OCI-LY1 (cell line): ENCODE measurements at regions not wholly inside any gene's neighbourhood (a gene's known extent, or its start where the extent isn't known, plus 50 kb on each side); places are given as distances from the start of the nearest gene placed in this dataset.

Source experiments
- H2AFZ ChIP-seq: fragments of 200-600 bp; sonication (generic), shearing (Covaris generic); 2 replicates; pipeline ENCODE4 v1.6.0; 2014; ENCODE audit warnings: antibody characterized with exemption, mild to moderate bottlenecking, low read length
- H3F3A ChIP-seq: fragments of 200-600 bp; sonication (generic), shearing (Covaris generic); 2 replicates; pipeline ENCODE4 v1.6.0; 2014; ENCODE audit warnings: mild to moderate bottlenecking, antibody characterized with exemption, low read length, moderate library complexity; ENCODE audit not compliant: insufficient read depth
- H3K27ac ChIP-seq: fragments of 200-600 bp; sonication (generic); 2 replicates; pipeline ENCODE4 v1.5.1; 2014; ENCODE audit warnings: low read length, mixed run types, mild to moderate bottlenecking, low read depth; ENCODE audit not compliant: poor library complexity, severe bottlenecking
- H3K27me3 ChIP-seq: fragments of 200-600 bp; sonication (generic); 2 replicates; pipeline ENCODE4 v1.6.0; 2014; ENCODE audit warnings: antibody characterized with exemption, mild to moderate bottlenecking, low read length, moderate library complexity; ENCODE audit not compliant: insufficient read depth
- H3K36me3 ChIP-seq: fragments of 200-600 bp; sonication (generic); 2 replicates; pipeline ENCODE4 v1.6.1; 2014; ENCODE audit warnings: mild to moderate bottlenecking, antibody characterized with exemption, low read length, moderate library complexity, mixed read lengths; ENCODE audit not compliant: insufficient read depth
- H3K4me1 ChIP-seq: fragments of 200-600 bp; sonication (generic); 2 replicates; pipeline ENCODE4 v1.5.1; 2014; ENCODE audit warnings: mild to moderate bottlenecking, low read length, moderate library complexity; ENCODE audit not compliant: insufficient read depth, severe bottlenecking
- H3K4me2 ChIP-seq: fragments of 200-600 bp; sonication (generic), shearing (Covaris generic); 2 replicates; pipeline ENCODE4 v1.6.1; 2014; ENCODE audit warnings: low read length
- H3K4me3 ChIP-seq: fragments of 200-600 bp; sonication (generic); 2 replicates; pipeline ENCODE4 v1.5.1; 2014; ENCODE audit warnings: low read length, low read depth, mild to moderate bottlenecking, mixed read lengths; ENCODE audit not compliant: poor library complexity, severe bottlenecking
- H3K79me2 ChIP-seq: fragments of 200-600 bp; shearing (Covaris generic); 2 replicates; pipeline ENCODE4 v1.6.1; 2016; ENCODE audit warnings: mixed run types, low read length, mixed read lengths; ENCODE audit not compliant: insufficient read depth
- H3K9ac ChIP-seq: fragments of 200-600 bp; sonication (generic), shearing (Covaris generic); 2 replicates; pipeline ENCODE4 v1.6.1; 2014; ENCODE audit warnings: mild to moderate bottlenecking, low read length, mixed read lengths
- H3K9me2 ChIP-seq: fragments of 200-600 bp; sonication (generic), shearing (Covaris generic); 2 replicates; pipeline ENCODE4 v1.6.1; 2014; ENCODE audit warnings: low read depth, mild to moderate bottlenecking, low read length, mixed read lengths
- H3K9me3 ChIP-seq: fragments of 200-600 bp; shearing (Covaris generic); 2 replicates; pipeline ENCODE4 v1.6.1; 2014; ENCODE audit warnings: low read length, mixed read lengths
- H4K20me1 ChIP-seq: fragments of 200-600 bp; sonication (generic), shearing (Covaris generic); 2 replicates; pipeline ENCODE4 v1.6.0; 2016; ENCODE audit warnings: mild to moderate bottlenecking, low read length; ENCODE audit not compliant: insufficient read depth
- EZH2 ChIP-seq: fragments of 200-600 bp; sonication (generic), shearing (Covaris generic); IDR thresholded peaks from 2 replicates; pipeline ENCODE4 v1.8.0; 2017; ENCODE audit warnings: borderline replicate concordance, mixed run types, mild to moderate bottlenecking, antibody characterized with exemption, low read length, moderate library complexity, mixed read lengths
- TF ChIP-seq, protein P1 (sequence below): fragments of 200-600 bp; sonication (generic), shearing (Covaris generic); IDR thresholded peaks from 2 replicates; pipeline ENCODE4 v1.5.1; 2017; ENCODE audit warnings: mild to moderate bottlenecking, antibody characterized with exemption, low read length, moderate library complexity, mixed read lengths

DNA sequence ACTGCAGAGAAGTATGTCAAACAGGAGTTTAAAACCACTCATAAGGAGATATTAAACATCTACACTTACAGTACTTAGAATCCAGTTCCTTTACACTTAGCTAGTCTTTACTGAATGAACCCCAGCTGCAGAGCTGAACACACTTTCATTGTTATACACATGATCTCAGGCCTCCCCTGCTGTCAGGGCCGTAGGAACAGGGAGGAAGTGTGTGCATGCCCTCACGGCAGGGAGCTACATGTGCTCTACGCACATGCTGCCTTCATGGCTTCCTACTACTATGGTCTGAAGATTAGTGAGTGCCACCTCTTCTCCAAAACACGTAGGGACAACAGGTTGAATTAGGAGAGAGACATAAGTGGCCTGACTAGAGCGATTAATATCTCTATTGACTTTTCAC, 191.5 kb downstream of the SIPA1L2 start:
- no peaks in the 10 kb centered on the region for H3K9me3 ChIP-seq
- H2AFZ ChIP-seq: no peak overlapping the region
- no peaks in the 10 kb centered on the region for H3K4me1 ChIP-seq
- no peak overlapping the region for H3K9ac ChIP-seq
- H3K9me2 ChIP-seq: no peaks in the 10 kb centered on the region
- H3K4me3 ChIP-seq: no peak overlapping the region
- no peak overlapping the region for H3K27ac ChIP-seq
- H3K4me2 ChIP-seq: no peak overlapping the region
- H3F3A ChIP-seq: no peaks in the 10 kb centered on the region
- no peaks in the 10 kb centered on the region for H3K36me3 ChIP-seq
- no peaks in the 10 kb centered on the region for H4K20me1 ChIP-seq
- 0 out of 2 replicates have a peak, but pooled peaks cover 7% of the 10 kb centered on the region for H3K27me3 ChIP-seq
- no peaks in the 10 kb centered on the region for H3K79me2 ChIP-seq
- TF ChIP-seq, protein P1, sequence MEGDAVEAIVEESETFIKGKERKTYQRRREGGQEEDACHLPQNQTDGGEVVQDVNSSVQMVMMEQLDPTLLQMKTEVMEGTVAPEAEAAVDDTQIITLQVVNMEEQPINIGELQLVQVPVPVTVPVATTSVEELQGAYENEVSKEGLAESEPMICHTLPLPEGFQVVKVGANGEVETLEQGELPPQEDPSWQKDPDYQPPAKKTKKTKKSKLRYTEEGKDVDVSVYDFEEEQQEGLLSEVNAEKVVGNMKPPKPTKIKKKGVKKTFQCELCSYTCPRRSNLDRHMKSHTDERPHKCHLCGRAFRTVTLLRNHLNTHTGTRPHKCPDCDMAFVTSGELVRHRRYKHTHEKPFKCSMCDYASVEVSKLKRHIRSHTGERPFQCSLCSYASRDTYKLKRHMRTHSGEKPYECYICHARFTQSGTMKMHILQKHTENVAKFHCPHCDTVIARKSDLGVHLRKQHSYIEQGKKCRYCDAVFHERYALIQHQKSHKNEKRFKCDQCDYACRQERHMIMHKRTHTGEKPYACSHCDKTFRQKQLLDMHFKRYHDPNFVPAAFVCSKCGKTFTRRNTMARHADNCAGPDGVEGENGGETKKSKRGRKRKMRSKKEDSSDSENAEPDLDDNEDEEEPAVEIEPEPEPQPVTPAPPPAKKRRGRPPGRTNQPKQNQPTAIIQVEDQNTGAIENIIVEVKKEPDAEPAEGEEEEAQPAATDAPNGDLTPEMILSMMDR: no peak
- TF ChIP-seq EZH2: no peak

DNA sequence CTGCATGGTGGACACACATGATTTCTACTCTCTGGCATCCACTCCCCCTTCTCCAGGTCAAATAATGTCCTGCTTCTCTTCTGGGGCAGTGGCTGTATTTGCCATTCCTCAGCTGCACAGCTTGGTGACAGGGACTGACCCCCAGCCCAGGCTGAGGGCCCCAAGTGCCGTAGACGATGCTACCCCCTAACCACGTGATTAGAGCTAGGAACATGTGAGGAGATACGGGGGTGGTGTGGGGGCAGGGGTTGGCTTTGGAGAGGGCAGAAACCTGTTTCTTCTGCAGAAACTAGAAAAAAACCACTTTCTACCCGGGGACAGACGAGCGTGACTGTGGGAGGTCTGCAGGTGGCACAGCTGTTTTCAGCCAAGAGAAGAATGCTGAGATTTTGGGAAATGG, 192.4 kb downstream of the SIPA1L2 start:
- H2AFZ ChIP-seq: no peak overlapping the region
- H3K27me3 ChIP-seq: 0 out of 2 replicates have a peak, but pooled peaks cover 7% of the 10 kb centered on the region
- no peak overlapping the region for H3K4me3 ChIP-seq
- no peak overlapping the region for H3K9ac ChIP-seq
- H3K4me1 ChIP-seq: no peaks in the 10 kb centered on the region
- H3K9me3 ChIP-seq: no peaks in the 10 kb centered on the region
- H3K9me2 ChIP-seq: no peaks in the 10 kb centered on the region
- H3K36me3 ChIP-seq: no peaks in the 10 kb centered on the region
- no peaks in the 10 kb centered on the region for H4K20me1 ChIP-seq
- TF ChIP-seq, protein P1: no peak
- no peak for TF ChIP-seq EZH2
- H3F3A ChIP-seq: no peaks in the 10 kb centered on the region
- no peaks in the 10 kb centered on the region for H3K79me2 ChIP-seq
- no peak overlapping the region for H3K27ac ChIP-seq
- H3K4me2 ChIP-seq: no peak overlapping the region

DNA sequence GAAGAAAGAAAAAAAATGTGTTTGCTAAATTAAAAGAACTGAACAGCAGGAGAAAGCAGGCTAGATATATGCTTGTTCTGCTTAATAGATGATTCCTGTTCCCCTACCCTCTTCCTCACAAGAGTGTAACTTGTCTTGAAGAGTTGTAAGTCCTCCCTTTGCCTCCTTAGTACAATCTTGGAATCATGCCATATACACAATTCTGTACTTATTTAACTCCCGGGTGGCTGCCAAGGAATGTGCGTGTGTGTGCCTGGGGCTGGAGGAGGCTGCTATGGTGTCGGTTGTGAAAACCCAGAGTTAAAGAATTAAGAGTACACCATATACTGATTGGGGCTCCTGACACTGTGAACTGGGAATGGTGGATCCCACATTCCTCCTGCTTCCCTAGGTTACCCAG, 194.2 kb downstream of the SIPA1L2 start:
- H3K4me2 ChIP-seq: no peak overlapping the region
- no peak overlapping the region for H3K9ac ChIP-seq
- no peaks in the 10 kb centered on the region for H3K9me2 ChIP-seq
- H3F3A ChIP-seq: no peaks in the 10 kb centered on the region
- H3K79me2 ChIP-seq: no peaks in the 10 kb centered on the region
- no peaks in the 10 kb centered on the region for H3K36me3 ChIP-seq
- H3K9me3 ChIP-seq: no peaks in the 10 kb centered on the region
- H4K20me1 ChIP-seq: no peaks in the 10 kb centered on the region
- H3K4me3 ChIP-seq: no peak overlapping the region
- no peak overlapping the region for H2AFZ ChIP-seq
- no peak for TF ChIP-seq EZH2
- TF ChIP-seq, protein P1: no peak
- H3K4me1 ChIP-seq: no peaks in the 10 kb centered on the region
- H3K27ac ChIP-seq: no peak overlapping the region
- H3K27me3 ChIP-seq: 0 out of 2 replicates have a peak, but pooled peaks cover 7% of the 10 kb centered on the region
